ENCODE measurements at regions not wholly inside any gene's neighbourhood (a gene's known extent, or its start where the extent isn't known, plus 50 kb on each side); places are given as distances from the start of the nearest gene placed in this dataset.
"Not testable (repeated sequence)": the region's sequence is repeated elsewhere in the genome, so short reads cannot be mapped to it uniquely, and the experiment has no call there.

DNA sequence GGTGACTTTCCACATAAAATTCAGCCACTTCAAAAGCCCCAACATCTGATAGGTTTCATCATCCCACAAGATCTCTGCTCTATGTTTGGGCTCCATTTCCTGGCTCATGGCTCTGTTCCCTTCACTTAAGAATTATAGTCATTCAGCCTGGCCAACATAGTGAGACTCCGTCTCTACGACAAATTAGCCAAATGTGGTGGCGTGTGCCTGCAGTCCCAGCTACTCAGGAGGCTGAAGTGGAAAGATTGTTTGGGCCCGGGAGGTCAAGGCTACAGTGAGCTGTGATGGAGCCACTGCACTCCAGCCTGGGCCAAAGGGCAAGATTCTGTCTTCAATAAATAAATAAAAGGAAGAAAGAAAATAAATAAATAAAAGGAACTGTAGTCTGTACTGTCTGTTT lies 57.9 kb upstream of the CTSV start:
- DNase-seq: no peak

DNA sequence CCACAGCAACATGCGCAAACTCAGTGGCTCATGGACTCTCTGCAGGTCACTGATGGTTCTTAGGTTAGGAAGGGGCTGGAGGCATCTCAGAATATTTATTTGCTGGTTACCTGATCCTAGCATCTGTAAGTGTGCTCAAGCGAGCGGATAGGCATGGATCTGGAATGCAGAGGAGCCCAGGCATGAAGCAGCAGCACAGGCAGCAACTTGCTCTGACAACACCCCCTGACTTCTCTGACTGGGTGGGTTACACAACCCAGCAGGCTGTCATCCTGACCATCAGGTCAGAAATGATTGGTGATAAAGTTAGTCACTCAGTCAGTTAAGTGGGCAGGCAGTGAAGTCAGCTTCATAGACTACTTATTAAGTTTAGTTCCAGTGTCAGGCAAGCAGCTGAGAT lies 50.4 kb upstream of the CTSV start:
- not testable (repeated sequence) for DNase-seq

All from hematopoietic multipotent progenitor cell treated with erythropoietin and hydrocortisone succinate and interleukin-3 and kit ligand, for 8 days (in vitro differentiated cells).